ENCODE measurements at regions not wholly inside any gene's neighbourhood (a gene's known extent, or its start where the extent isn't known, plus 50 kb on each side); places are given as distances from the start of the nearest gene placed in this dataset.

- ChIA-PET POLR2A (no interaction called here), CTCF (ENCODE audit: low intra/inter-chr PET ratio, low total read pairs) (no interaction called here)
- H3K4me1 ChIP-seq (ENCODE audit: insufficient read depth, low read length), result no peaks in the 10 kb centered on the region
- H3K36me3 ChIP-seq (replicated peaks in 1 of 2; ENCODE audit: control insufficient read depth in 1 of 2, insufficient read depth in 2 of 2, low read length in 2 of 2), result no peaks in the 10 kb centered on the region
- intact Hi-C loops (cut with micrococcal nuclease; ENCODE audit: unreplicated experiment), result no loop called here
- no peak for DNase-seq (ENCODE audit: low spot score)
- in situ Hi-C loops (cut with HindIII; ENCODE audit: extremely low pct_ligation_motif_present, low pct_unique_long_range_greater_than_20kb), result no loop called here
- ATAC-seq, result no peak
- H3K9ac ChIP-seq (ENCODE audit: insufficient read depth, low read depth, low read length), result no peak overlapping the region
- H4K20me1 ChIP-seq (ENCODE audit: insufficient read depth, low read length), result no peaks in the 10 kb centered on the region
- H3K79me2 ChIP-seq (ENCODE audit: insufficient read depth, low read length), result no peaks in the 10 kb centered on the region
- FAIRE-seq, result no peak
- no peak overlapping the region for H3K4me2 ChIP-seq (ENCODE audit: low read depth, low read length)
- TF ChIP-seq ZNF687 (CRISPR knock-in tag; IDR thresholded peaks at IDR 0.05) (no peak), KLF11 (CRISPR knock-in tag; IDR thresholded peaks at IDR 0.05) (no peak), ZBTB2 (CRISPR knock-in tag; IDR thresholded peaks at IDR 0.05; ENCODE audit: low read depth) (no peak), NBN (conservative IDR thresholded peaks at IDR 0.05) (no peak)
- no peak overlapping the region for H3K4me3 ChIP-seq (replicated peaks in 1 of 3; ENCODE audit: insufficient read depth in 1 of 3, low read depth in 2 of 3, low read length in 3 of 3)
- H3K27ac ChIP-seq (ENCODE audit: extremely low read length, insufficient read depth, low read length), result no peak overlapping the region
- 44% methylated on average over 23 of the region's 24 CpGs for WGBS (ENCODE audit: low lambda C conversion rate)
- H2AFZ ChIP-seq (ENCODE audit: low read length), result no peak overlapping the region
- 0 out of 5 replicates have a peak, but pooled peaks cover 0 to 2% of the 10 kb centered on the region in 2 experiments for H3K27me3 ChIP-seq (ENCODE audit: control insufficient read depth in 1 of 2, insufficient read depth in 2 of 2, low read length in 2 of 2)
- H3K9me3 ChIP-seq (ENCODE audit: low read length), result no peaks in the 10 kb centered on the region
- no TSS peak for BruUV-seq (replicated peaks)
Observed at GRCh38 chr11:44466531-44467205, 98.8 kb upstream of the CD82 start.
